IMR-90 (cell line): ENCODE measurements at regions not wholly inside any gene's neighbourhood (a gene's known extent, or its start where the extent isn't known, plus 50 kb on each side); places are given as distances from the start of the nearest gene placed in this dataset.

Source experiments
- ATAC-seq: fragments of 200-7000 bp; cut with Tn5 transposase; 2 replicates; pipeline ENCODE4 v1.9.1; 2020; ENCODE audit warnings: low read depth, mild to moderate bottlenecking, moderate library complexity
- BruUV-seq: library from RNA; stranded (reverse); fragments of 400-500 nt; replicated peaks from 2 replicates; lab custom pipeline; 2021; lab: Mats Ljungman, UMichigan
- CTCF ChIA-PET: fragments of 300-600 bp; formaldehyde crosslinking; extraction: SDS; loops from one replicate; lab custom pipeline; 2021; ENCODE audit warnings: antibody characterized with exemption; lab: Yijun Ruan, JAX
- POLR2A ChIA-PET: fragments of 300-600 bp; sonication (Branson Sonifier 250); formaldehyde crosslinking; loops from one replicate; lab custom pipeline; 2022; ENCODE audit warnings: antibody characterized with exemption; ENCODE audit not compliant: unreplicated experiment; lab: Charles Lee
- DNase-seq: peaks from one replicate; pipeline ENCODE4 v3.0.0; 2013
- H2AFZ ChIP-seq: replicated peaks from 2 replicates; pipeline ENCODE3; 2013; ENCODE audit warnings: low read length, mild to moderate bottlenecking; ENCODE audit not compliant: poor library complexity
- H2AK5ac ChIP-seq: 2 replicates; pipeline ENCODE4 v1.6.1; 2013; ENCODE audit warnings: low read depth, low read length, inconsistent platforms
- H2AK9ac ChIP-seq: replicated peaks from 2 replicates; pipeline ENCODE3; 2013; ENCODE audit warnings: mild to moderate bottlenecking, low read depth, low read length, moderate library complexity; ENCODE audit not compliant: poor library complexity
- H2BK120ac ChIP-seq: 2 replicates; pipeline ENCODE4 v1.6.1; 2013; ENCODE audit warnings: low read depth, low read length, inconsistent platforms
- H2BK15ac ChIP-seq: 3 replicates; pipeline ENCODE4 v1.6.1; 2013; ENCODE audit warnings: low read depth, low read length, inconsistent platforms
- H2BK20ac ChIP-seq: 2 replicates; pipeline ENCODE4 v1.6.1; 2013; ENCODE audit warnings: low read depth, mild to moderate bottlenecking, inconsistent platforms, low read length, moderate library complexity
- H2BK5ac ChIP-seq: 2 replicates; pipeline ENCODE4 v1.6.1; 2013; ENCODE audit warnings: mild to moderate bottlenecking, low read depth, low read length, inconsistent platforms; ENCODE audit not compliant: poor library complexity, severe bottlenecking
- H3K14ac ChIP-seq: replicated peaks from 2 replicates; pipeline ENCODE4 v1.6.1; 2013; ENCODE audit warnings: low read depth, low read length, inconsistent platforms
- H3K18ac ChIP-seq: 2 replicates; pipeline ENCODE4 v1.6.1; 2013; ENCODE audit warnings: low read depth, low read length, control low read depth
- H3K23ac ChIP-seq: 2 replicates; pipeline ENCODE4 v1.6.1; 2013; ENCODE audit warnings: low read depth, low read length, inconsistent platforms
- H3K27ac ChIP-seq: 2 replicates; pipeline ENCODE4 v1.5.1; 2013; ENCODE audit warnings: mild to moderate bottlenecking, control low read depth, low read length; ENCODE audit not compliant: insufficient read depth
- H3K27me3 ChIP-seq: 2 replicates; pipeline ENCODE4 v1.6.1; 2013; ENCODE audit warnings: low read length; ENCODE audit not compliant: control insufficient read depth, insufficient read depth
- H3K36me3 ChIP-seq: 2 replicates; pipeline ENCODE4 v1.6.1; 2013; ENCODE audit warnings: low read length, mixed read lengths; ENCODE audit not compliant: control insufficient read depth, insufficient read depth
- H3K4ac ChIP-seq: 2 replicates; pipeline ENCODE4 v1.6.1; 2013; ENCODE audit warnings: low read depth, low read length, inconsistent platforms
- H3K4me1 ChIP-seq: 2 replicates; pipeline ENCODE4 v1.6.1; 2013; ENCODE audit warnings: low read length, mixed read lengths; ENCODE audit not compliant: control insufficient read depth, insufficient read depth
- H3K4me2 ChIP-seq: 2 replicates; pipeline ENCODE4 v1.6.1; 2013; ENCODE audit warnings: low read depth, mild to moderate bottlenecking, control low read depth, low read length, moderate library complexity
- H3K4me3 ChIP-seq: 2 replicates; pipeline ENCODE4 v1.5.1; 2013; ENCODE audit warnings: low read depth, mild to moderate bottlenecking, control low read depth, low read length, moderate library complexity; ENCODE audit not compliant: insufficient read depth
- H3K56ac ChIP-seq: 2 replicates; pipeline ENCODE4 v1.6.1; 2013; ENCODE audit warnings: low read length, inconsistent platforms; ENCODE audit not compliant: insufficient read depth; ENCODE audit errors: extremely low read depth
- H3K79me1 ChIP-seq, 2 experiments: 2 replicates each; pipeline ENCODE4 v1.6.1; 2013; ENCODE audit warnings: low read length in 2 of 2, inconsistent platforms in 1 of 2, low read depth in 1 of 2
- H3K9ac ChIP-seq: 2 replicates; pipeline ENCODE4 v1.6.1; 2013; ENCODE audit warnings: low read depth, low read length, control low read depth
- H3K9me1 ChIP-seq: 2 replicates; pipeline ENCODE4 v1.6.1; 2013; ENCODE audit warnings: low read length, inconsistent platforms; ENCODE audit not compliant: insufficient read depth
- H3K9me3 ChIP-seq: 2 replicates; pipeline ENCODE4 v1.6.1; 2013; ENCODE audit warnings: low read length; ENCODE audit not compliant: control insufficient read depth, insufficient read depth
- H4K20me1 ChIP-seq: 2 replicates; pipeline ENCODE4 v1.6.1; 2013; ENCODE audit warnings: low read length, inconsistent platforms; ENCODE audit not compliant: insufficient read depth
- H4K5ac ChIP-seq: 2 replicates; pipeline ENCODE4 v1.6.1; 2013; ENCODE audit warnings: mild to moderate bottlenecking, low read depth, low read length, control low read depth
- H4K8ac ChIP-seq, 2 experiments: 2 replicates each; pipeline ENCODE4 v1.6.1; 2013; ENCODE audit warnings: low read depth in 2 of 2, low read length in 2 of 2, control low read depth in 1 of 2, inconsistent platforms in 1 of 2
- H4K91ac ChIP-seq: 2 replicates; pipeline ENCODE4 v1.6.1; 2013; ENCODE audit warnings: low read depth, low read length, inconsistent platforms; ENCODE audit not compliant: insufficient read depth
- CHD1 ChIP-seq: IDR thresholded peaks from 2 replicates; pipeline ENCODE4 v1.6.1; 2012; ENCODE audit warnings: low read depth, low read length, improper control_type of control experiment
- WGBS, 2 experiments: methylation state at CpG; one replicate each; pipeline versions ENCODE4 v1.1.5 to v1.1.7; 2013; ENCODE audit warnings: missing lambda C conversion rate in 2 of 2; ENCODE audit not compliant: insufficient read length in 1 of 2; ENCODE audit errors: extremely low coverage in 2 of 2; 5-methylcytosine and 5-hydroxymethylcytosine counted together
- dilution Hi-C: fragments of 300-500 bp; cut with HindIII; formaldehyde crosslinking; loops from one replicate; pipeline ENCODE4 v1.14.3; 2018; ENCODE audit warnings: low sequenced_read_pairs; ENCODE audit not compliant: unreplicated experiment
- in situ Hi-C: fragments of 300-500 bp; cut with MboI; formaldehyde crosslinking; loops from 3 replicates; pipeline ENCODE4 v1.14.3; 2019; ENCODE audit warnings: low sequenced_read_pairs, inconsistent platforms, mixed read lengths
- intact Hi-C: fragments of 100-400 bp; cut with micrococcal nuclease; formaldehyde crosslinking; loops from 2 replicates; pipeline ENCODE4 v1.10.0; 2022

GRCh38 chr18:33844232-33844631 is 266.2 kb downstream of the ASXL3 start:
- dilution Hi-C loops, result no loop called here
- BruUV-seq, result no TSS peak
- CTCF ChIA-PET, result no interaction called here

More at GRCh38 chr18:33844232-33844631, 266.2 kb downstream of the ASXL3 start:
- no peak overlapping the region for H3K4me2 ChIP-seq
- H3K4me1 ChIP-seq, result no peaks in the 10 kb centered on the region
- no peaks in the 10 kb centered on the region for H4K20me1 ChIP-seq
- H3K9me3 ChIP-seq, result no peaks in the 10 kb centered on the region
- H3K18ac ChIP-seq, result no peak overlapping the region
- in situ Hi-C loops, result no loop called here
- no peak overlapping the region for H4K91ac ChIP-seq
- no peak overlapping the region for H3K27ac ChIP-seq
- H2BK20ac ChIP-seq, result no peak overlapping the region
- no peaks in the 10 kb centered on the region for H3K79me1 ChIP-seq
- DNase-seq, result no peak
- H2AK9ac ChIP-seq, result no peak overlapping the region
- TF ChIP-seq CHD1, result no peak
- H3K14ac ChIP-seq, result no peak overlapping the region
- no peak overlapping the region for H3K23ac ChIP-seq
- H2AK5ac ChIP-seq, result no peak overlapping the region
- POLR2A ChIA-PET, result no interaction called here
- no peaks in the 10 kb centered on the region for H3K9me1 ChIP-seq
- no peak overlapping the region for H3K4ac ChIP-seq
- H2AFZ ChIP-seq, result no peak overlapping the region
- intact Hi-C loops, result loop anchor here (10.0 kb wide), 1 partner anchor 201 kb away; no protein-coding TSS in a partner anchor
- H4K5ac ChIP-seq, result no peak overlapping the region
- no peaks in the 10 kb centered on the region for H3K27me3 ChIP-seq
- no peaks in the 10 kb centered on the region for H3K36me3 ChIP-seq
- H2BK5ac ChIP-seq, result no peak overlapping the region
- no peak overlapping the region for H2BK15ac ChIP-seq
- H2BK120ac ChIP-seq, result no peak overlapping the region
- ATAC-seq, result no peak
- no CpG with 5 or more reads among the region's 3 CpGs for WGBS, 2 experiments
- H3K4me3 ChIP-seq, result no peak overlapping the region
- H3K9ac ChIP-seq, result no peak overlapping the region
- H4K8ac ChIP-seq, result no peak overlapping the region
- no peak overlapping the region for H3K56ac ChIP-seq
